Right lobe of liver (tissue), 6 donors: ENCODE measurements at regions not wholly inside any gene's neighbourhood (a gene's known extent, or its start where the extent isn't known, plus 50 kb on each side); places are given as distances from the start of the nearest gene placed in this dataset.

Experiments
- ATAC-seq, 4 donors: fragments of 200-7000 bp; cut with Tn5 transposase; one replicate each; pipeline ENCODE4 v1.9.1; 2020; ENCODE audit warnings: mild to moderate bottlenecking in 4 of 4, moderate library complexity in 4 of 4
- DNase-seq, 3 donors: peaks; one replicate each; pipeline ENCODE4 v3.0.0-alpha.2; 2020
- H3K27ac ChIP-seq, 3 donors: fragments of 200-600 bp; one replicate each; pipeline ENCODE4 v1.8.0; 2022
- H3K27me3 ChIP-seq, 2 donors: fragments of 200-600 bp; one replicate each; pipeline ENCODE4 v1.8.0; 2022
- H3K36me3 ChIP-seq, 4 donors: fragments of 200-600 bp; sonication (generic) in 1 of 4; one replicate each; pipeline versions ENCODE4 v1.5.1 to v1.8.0; 2017 to 2022; ENCODE audit warnings: control low read depth in 1 of 4
- H3K4me1 ChIP-seq, 4 donors: fragments of 200-600 bp; sonication (generic) in 1 of 4; one replicate each; pipeline versions ENCODE4 v1.5.1 to v1.8.0; 2017 to 2022; ENCODE audit warnings: control low read depth in 1 of 4
- H3K4me3 ChIP-seq, 3 donors: fragments of 200-600 bp; one replicate each; pipeline ENCODE4 v1.8.0; 2022
- H3K9me3 ChIP-seq, 4 donors: fragments of 200-600 bp; sonication (generic) in 1 of 4; one replicate each; pipeline versions ENCODE4 v1.5.1 to v1.8.0; 2017 to 2022; ENCODE audit warnings: control low read depth in 1 of 4
- POLR2A ChIP-seq: fragments of 450-650 bp; IDR thresholded peaks from one replicate; pipeline ENCODE4 v1.6.1; 2017; ENCODE audit warnings: antibody characterized with exemption, mild to moderate bottlenecking
- WGBS: methylation state at CpG from one replicate; pipeline ENCODE4 v1.1.6; 2018; ENCODE audit warnings: low coverage, low lambda C conversion rate; ENCODE audit not compliant: insufficient coverage; ENCODE audit errors: missing lambda C conversion rate; 5-methylcytosine and 5-hydroxymethylcytosine counted together
- intact Hi-C, 2 donors: fragments of 100-400 bp; cut with DNase I; formaldehyde crosslinking; loops; one replicate each; pipeline versions ENCODE4 v1.11.2 to v1.14.1; 2022
- TF ChIP-seq, protein P1 (sequence below), 4 donors: fragments of 200-600 bp in 3 of 4; fragments of 450-650 bp in 1 of 4; IDR thresholded peaks; one replicate each; pipeline versions ENCODE4 v1.5.1 to v1.8.0; 2016 to 2022; ENCODE audit warnings: antibody characterized with exemption in 4 of 4, mild to moderate bottlenecking in 2 of 4
- donor health status: DM: no; HTN: yes; CAD: no.
- donor health status: DM: no; HTN: no; CAD: no.
- donor health status: DM: no; HTN: no; CAD: no.
- donor health status: DM: no; HTN: yes; CAD: no.
- donor health status: DM: no; HTN: yes; CAD: no.

DNA sequence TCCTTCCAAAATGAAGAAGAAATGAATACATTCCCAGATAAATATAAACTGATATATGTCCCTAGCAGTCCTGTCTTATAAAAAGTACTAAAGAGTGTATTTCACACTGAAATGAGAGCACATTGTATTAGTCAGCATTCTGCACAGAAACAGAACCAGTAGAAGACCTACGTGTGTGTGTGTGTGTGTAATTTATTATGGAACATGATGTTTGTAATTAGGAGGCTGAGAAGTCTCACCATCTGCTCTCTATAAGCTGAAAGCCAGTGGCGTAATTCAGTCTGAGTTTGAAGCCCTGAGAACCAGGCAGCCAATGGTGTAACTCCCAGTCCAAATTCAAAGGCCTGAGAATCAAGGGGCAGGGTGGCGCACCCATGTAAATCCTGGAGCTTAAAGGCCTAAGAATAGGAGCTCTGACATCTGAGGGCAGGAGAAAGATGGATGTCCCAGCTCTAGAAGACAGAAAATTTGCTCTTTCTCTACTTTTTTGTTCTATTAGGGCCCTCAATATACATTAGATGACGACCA, 146.5 kb upstream of the LYPLAL1 start:
- H3K27ac ChIP-seq: no peak overlapping the region
- intact Hi-C loops: no loop called here
- H3K9me3 ChIP-seq: no peaks in the 10 kb centered on the region
- no peak overlapping the region for H3K4me3 ChIP-seq
- DNase-seq (no peak), ATAC-seq (no peak)
- H3K27me3 ChIP-seq: no peaks in the 10 kb centered on the region
- H3K4me1 ChIP-seq: no peaks in the 10 kb centered on the region
- no peak for TF ChIP-seq POLR2A
- TF ChIP-seq, protein P1, sequence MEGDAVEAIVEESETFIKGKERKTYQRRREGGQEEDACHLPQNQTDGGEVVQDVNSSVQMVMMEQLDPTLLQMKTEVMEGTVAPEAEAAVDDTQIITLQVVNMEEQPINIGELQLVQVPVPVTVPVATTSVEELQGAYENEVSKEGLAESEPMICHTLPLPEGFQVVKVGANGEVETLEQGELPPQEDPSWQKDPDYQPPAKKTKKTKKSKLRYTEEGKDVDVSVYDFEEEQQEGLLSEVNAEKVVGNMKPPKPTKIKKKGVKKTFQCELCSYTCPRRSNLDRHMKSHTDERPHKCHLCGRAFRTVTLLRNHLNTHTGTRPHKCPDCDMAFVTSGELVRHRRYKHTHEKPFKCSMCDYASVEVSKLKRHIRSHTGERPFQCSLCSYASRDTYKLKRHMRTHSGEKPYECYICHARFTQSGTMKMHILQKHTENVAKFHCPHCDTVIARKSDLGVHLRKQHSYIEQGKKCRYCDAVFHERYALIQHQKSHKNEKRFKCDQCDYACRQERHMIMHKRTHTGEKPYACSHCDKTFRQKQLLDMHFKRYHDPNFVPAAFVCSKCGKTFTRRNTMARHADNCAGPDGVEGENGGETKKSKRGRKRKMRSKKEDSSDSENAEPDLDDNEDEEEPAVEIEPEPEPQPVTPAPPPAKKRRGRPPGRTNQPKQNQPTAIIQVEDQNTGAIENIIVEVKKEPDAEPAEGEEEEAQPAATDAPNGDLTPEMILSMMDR (IDR thresholded peaks at IDR 0.05): no peak
- 81% methylated on average over 4 of the region's 4 CpGs for WGBS
- H3K36me3 ChIP-seq: no peaks in the 10 kb centered on the region

DNA sequence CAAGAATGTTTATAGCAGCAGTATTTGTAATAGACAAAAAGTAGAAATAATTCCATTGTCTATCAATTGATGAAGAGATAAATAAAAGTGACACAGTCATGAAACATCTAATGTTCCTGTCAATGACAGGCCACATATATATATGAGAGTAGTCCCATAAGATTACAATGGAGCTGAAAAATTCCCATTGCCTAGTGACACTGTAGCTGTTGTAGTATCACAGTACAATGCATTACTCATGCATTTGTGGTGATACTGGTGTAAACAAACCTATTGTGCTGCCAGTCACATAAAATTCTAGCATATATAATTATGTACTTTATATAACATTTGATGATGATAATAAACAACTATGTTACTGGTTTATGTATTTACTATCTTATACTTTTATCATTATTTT, 141.9 kb upstream of the LYPLAL1 start:
- Histone ChIP-seq H3K36me3 (no peaks in the 10 kb centered on the region), H3K4me1 (no peaks in the 10 kb centered on the region), H3K27me3 (no peaks in the 10 kb centered on the region), H3K9me3 (no peaks in the 10 kb centered on the region), H3K27ac (no peak overlapping the region), H3K4me3 (no peak overlapping the region)
- TF ChIP-seq, protein P1 (IDR thresholded peaks at IDR 0.05): no peak
- TF ChIP-seq POLR2A: no peak
- no peak for ATAC-seq
- intact Hi-C loops: no loop called here
- DNase-seq: no peak

DNA sequence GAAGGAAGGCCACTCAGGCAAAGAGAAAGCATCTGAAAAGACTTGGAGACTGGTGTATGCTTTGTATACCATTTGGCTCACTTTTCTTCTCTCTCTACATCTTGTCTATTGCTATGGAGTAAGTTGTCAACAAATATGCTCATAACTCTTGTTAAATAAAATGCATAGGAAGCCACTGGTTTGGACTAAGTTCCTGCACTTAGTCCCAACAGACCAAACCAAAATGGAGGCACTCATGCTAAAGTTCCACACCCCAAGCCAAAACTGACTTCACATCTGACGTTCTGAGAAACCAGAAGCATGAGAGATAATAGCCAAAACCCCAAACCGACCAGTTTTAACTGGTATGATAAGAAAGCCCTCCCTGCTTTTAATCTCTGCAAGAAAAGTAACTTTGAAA, 135.3 kb upstream of the LYPLAL1 start:
- Histone ChIP-seq H3K27ac (no peak overlapping the region), H3K36me3 (no peaks in the 10 kb centered on the region), H3K27me3 (no peaks in the 10 kb centered on the region), H3K4me3 (no peak overlapping the region), H3K4me1 (peaks cover 0 to 3% (median 0%) of the 10 kb centered on the region in 4 donors), H3K9me3 (no peaks in the 10 kb centered on the region)
- DNase-seq: no peak
- no peak for TF ChIP-seq POLR2A
- TF ChIP-seq, protein P1 (IDR thresholded peaks at IDR 0.05): no peak
- WGBS: 88% methylated on average over 2 of the region's 2 CpGs
- intact Hi-C loops: no loop called here
- no peak for ATAC-seq

DNA sequence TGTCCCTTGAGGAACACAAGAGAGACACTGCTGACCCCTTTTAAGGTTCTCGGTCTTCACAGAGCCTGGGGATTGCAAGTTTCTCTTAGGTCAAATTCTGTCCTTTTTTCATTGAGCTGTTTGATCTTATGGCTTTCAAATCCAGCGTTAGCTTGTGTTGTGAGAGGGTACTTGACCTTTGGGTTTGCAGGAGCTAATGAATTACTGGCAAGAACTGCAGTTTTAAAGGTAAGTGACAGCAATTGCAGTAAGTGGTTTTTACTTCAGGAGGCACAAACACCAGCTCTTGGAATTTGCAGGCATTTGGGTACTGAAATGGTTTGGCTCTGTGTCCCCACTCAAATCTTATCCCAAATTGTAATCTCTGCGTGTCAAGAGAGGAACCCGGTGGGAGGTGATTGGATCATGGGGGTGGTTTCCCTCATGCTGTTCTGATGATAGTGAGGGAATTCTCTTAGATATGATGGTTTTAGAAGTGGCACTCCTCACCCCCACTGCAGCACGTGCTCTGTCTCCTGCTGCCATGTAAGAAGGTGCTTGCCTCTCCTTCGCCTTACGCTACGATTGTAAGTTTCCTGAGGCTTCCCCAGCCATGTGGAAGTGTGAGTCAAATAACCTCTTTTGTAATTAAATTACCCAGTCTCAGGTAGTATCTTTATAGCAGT, 134.5 kb upstream of the LYPLAL1 start:
- Histone ChIP-seq H3K4me1 (peaks cover 0 to 3% (median 0%) of the 10 kb centered on the region in 4 donors), H3K4me3 (no peak overlapping the region), H3K36me3 (no peaks in the 10 kb centered on the region), H3K27me3 (no peaks in the 10 kb centered on the region), H3K27ac (no peak overlapping the region), H3K9me3 (no peaks in the 10 kb centered on the region)
- DNase-seq (no peak), ATAC-seq (no peak)
- intact Hi-C loops: no loop called here
- TF ChIP-seq, protein P1 (IDR thresholded peaks at IDR 0.05): no peak
- TF ChIP-seq POLR2A: no peak
- WGBS: 58% methylated on average over 7 of the region's 8 CpGs
